HCT116 (cell line): ENCODE measurements at regions not wholly inside any gene's neighbourhood (a gene's known extent, or its start where the extent isn't known, plus 50 kb on each side); places are given as distances from the start of the nearest gene placed in this dataset.

ENCODE experiments used
- ATAC-seq: fragments of 200-7000 bp; cut with Tn5 transposase; 2 replicates; pipeline ENCODE4 v1.9.1; 2020; ENCODE audit warnings: mild to moderate bottlenecking, moderate library complexity
- BruUV-seq: library from RNA; stranded (reverse); fragments of 400-500 nt; replicated peaks from 2 replicates; lab custom pipeline; 2021; lab: Mats Ljungman, UMichigan
- CTCF ChIA-PET: fragments of 300-600 bp; sonication (Branson Sonifier 250); formaldehyde crosslinking; loops from one replicate; lab custom pipeline; 2021; ENCODE audit warnings: antibody characterized with exemption; lab: Charles Lee
- POLR2A ChIA-PET: fragments of 300-600, 350-600 bp; sonication (Branson Sonifier 250); formaldehyde crosslinking; loops from one replicate; lab custom pipeline; 2021; ENCODE audit warnings: antibody characterized with exemption; lab: Charles Lee
- RAD21 ChIA-PET, 2 experiments: fragments of 300-600 bp; sonication (Branson Sonifier 250); formaldehyde crosslinking; loops; one replicate each; lab custom pipeline; 2023; ENCODE audit warnings: low total read pairs in 2 of 2; ENCODE audit not compliant: uncharacterized antibody in 2 of 2, unreplicated experiment in 2 of 2, low non-redundant PET in 1 of 2; lab: Charles Lee
- DNase-seq: peaks from one replicate; pipeline ENCODE4 v3.0.0-alpha.2; 2010; ENCODE audit warnings: low read depth, low spot score
- H2AFZ ChIP-seq: fragments of 200-600 bp; shearing (Covaris generic), sonication (generic); 2 replicates; pipeline ENCODE4 v1.6.1; 2017; ENCODE audit warnings: low read depth, mixed run types, mixed read lengths, antibody characterized with exemption, low read length; ENCODE audit not compliant: poor library complexity, severe bottlenecking
- H3K27ac ChIP-seq: 2 replicates; pipeline ENCODE4 v1.5.1; 2012; ENCODE audit warnings: low read depth, low read length
- H3K27me3 ChIP-seq: fragments of 200-600 bp; sonication (generic); 2 replicates; pipeline ENCODE4 v1.6.1; 2016; ENCODE audit warnings: mixed run types, low read length, mixed read lengths; ENCODE audit not compliant: insufficient read depth
- H3K36me3 ChIP-seq, 2 experiments: fragments of 200-500 bp in 1 of 2; fragments of 200-600 bp in 1 of 2; sonication (Bioruptor generic) in 1 of 2; sonication (generic) in 1 of 2; 2 replicates each; pipeline versions ENCODE4 v1.5.1 to v1.6.1; 2014 to 2016; ENCODE audit warnings: low read length in 2 of 2, inconsistent platforms in 1 of 2, mixed read lengths in 1 of 2, mixed run types in 1 of 2; ENCODE audit not compliant: insufficient read depth in 2 of 2, control insufficient read depth in 1 of 2
- H3K4me1 ChIP-seq, 2 experiments: fragments of 200-600 bp in 1 of 2; sonication (generic) in 1 of 2; 2 replicates each; pipeline versions ENCODE4 v1.5.1 to v1.6.1; 2012 to 2017; ENCODE audit warnings: low read length in 2 of 2, inconsistent platforms in 1 of 2, mild to moderate bottlenecking in 1 of 2, mixed read lengths in 1 of 2, mixed run types in 1 of 2, moderate library complexity in 1 of 2; ENCODE audit not compliant: insufficient read depth in 2 of 2, control insufficient read depth in 1 of 2
- H3K4me2 ChIP-seq: fragments of 200-600 bp; sonication (generic); 2 replicates; pipeline ENCODE4 v1.6.1; 2017; ENCODE audit warnings: mixed run types, low read length, mixed read lengths
- H3K4me3 ChIP-seq, 2 experiments: fragments of 200-600 bp in 1 of 2; sonication (generic) in 1 of 2; replicated peaks in 1 of 2; 2 replicates each; pipeline ENCODE4 v1.5.1; 2011 to 2016; ENCODE audit warnings: low read length in 2 of 2, control low read depth in 1 of 2, low read depth in 1 of 2, mild to moderate bottlenecking in 1 of 2, mixed read lengths in 1 of 2, mixed run types in 1 of 2
- H3K79me2 ChIP-seq: fragments of 200-600 bp; sonication (generic); 2 replicates; pipeline ENCODE4 v1.6.1; 2017; ENCODE audit warnings: mild to moderate bottlenecking, mixed run types, low read length, moderate library complexity, mixed read lengths; ENCODE audit not compliant: insufficient read depth
- H3K9ac ChIP-seq: fragments of 200-600 bp; sonication (generic); 2 replicates; pipeline ENCODE4 v1.6.1; 2016; ENCODE audit warnings: low read length, mixed read lengths
- H3K9me2 ChIP-seq: fragments of 200-600 bp; sonication (generic), shearing (Covaris generic); 2 replicates; pipeline ENCODE4 v1.6.1; 2017; ENCODE audit warnings: mixed run types, mild to moderate bottlenecking, moderate library complexity; ENCODE audit not compliant: insufficient read depth
- H3K9me3 ChIP-seq, 2 experiments: fragments of 200-500 bp in 1 of 2; fragments of 200-600 bp in 1 of 2; sonication (Bioruptor generic) in 1 of 2; sonication (generic) in 1 of 2; 2 replicates each; pipeline ENCODE4 v1.6.1; 2014 to 2017; ENCODE audit warnings: low read length in 2 of 2, mixed read lengths in 2 of 2, inconsistent platforms in 1 of 2, low read depth in 1 of 2, mild to moderate bottlenecking in 1 of 2, mixed run types in 1 of 2, moderate library complexity in 1 of 2; ENCODE audit not compliant: control insufficient read depth in 1 of 2, insufficient read depth in 1 of 2
- H4K20me1 ChIP-seq: fragments of 200-600 bp; sonication (generic), shearing (Covaris generic); 2 replicates; pipeline ENCODE4 v1.6.1; 2017; ENCODE audit warnings: mixed run types, mild to moderate bottlenecking, moderate library complexity; ENCODE audit not compliant: insufficient read depth
- CEBPB ChIP-seq: IDR thresholded peaks from 2 replicates; pipeline ENCODE4 v1.6.1; 2012; ENCODE audit warnings: low read depth
- CTCF ChIP-seq, 3 experiments: fragments of 200-600 bp in 1 of 3; sonication (generic) in 1 of 3; IDR thresholded peaks in 2 of 3; conservative IDR thresholded peaks in 1 of 3; 2 replicates each; pipeline ENCODE4 v1.5.1; 2012 to 2017; ENCODE audit warnings: low read depth in 2 of 3, low read length in 2 of 3, antibody characterized with exemption in 1 of 3, borderline replicate concordance in 1 of 3, control low read depth in 1 of 3, mild to moderate bottlenecking in 1 of 3, mixed read lengths in 1 of 3, mixed run types in 1 of 3, moderate library complexity in 1 of 3; ENCODE audit not compliant: insufficient read depth in 1 of 3
- ELF1 ChIP-seq: IDR thresholded peaks from 2 replicates; pipeline ENCODE4 v1.6.1; 2012; ENCODE audit warnings: low read depth, borderline replicate concordance
- MAX ChIP-seq: IDR thresholded peaks from 2 replicates; pipeline ENCODE4 v1.6.1; 2012
- POLR2A ChIP-seq: IDR thresholded peaks from 2 replicates; pipeline ENCODE4 v1.7.0; 2011; ENCODE audit warnings: borderline replicate concordance; ENCODE audit not compliant: insufficient read depth, insufficient read length; ENCODE audit errors: extremely low read depth
- SP1 ChIP-seq: IDR thresholded peaks from 2 replicates; pipeline ENCODE4 v1.6.1; 2012; ENCODE audit warnings: low read depth
- SRF ChIP-seq: IDR thresholded peaks from 2 replicates; pipeline ENCODE4 v1.6.1; 2012; ENCODE audit warnings: low read depth
- ZBTB33 ChIP-seq: IDR thresholded peaks from 2 replicates; pipeline ENCODE4 v1.6.1; 2011; ENCODE audit warnings: mild to moderate bottlenecking, low read length, moderate library complexity; ENCODE audit not compliant: insufficient replicate concordance; ENCODE audit errors: extremely low read depth
- intact Hi-C: fragments of 100-400 bp; cut with micrococcal nuclease; formaldehyde crosslinking; loops from 2 replicates; pipeline ENCODE4 v1.10.0; 2022

- H3K4me1 ChIP-seq = no peaks in the 10 kb centered on the region
- H4K20me1 ChIP-seq = no peaks in the 10 kb centered on the region
- no peaks in the 10 kb centered on the region for H3K27me3 ChIP-seq
- no peaks in the 10 kb centered on the region for H3K9me3 ChIP-seq
- H3K36me3 ChIP-seq = no peaks in the 10 kb centered on the region
- H3K27ac ChIP-seq = no peak overlapping the region
- RAD21 ChIA-PET = no interaction called here
- no TSS peak for BruUV-seq
- CTCF ChIA-PET = no interaction called here
- no peak for ATAC-seq
- H3K4me2 ChIP-seq = no peak overlapping the region
- intact Hi-C loops = no loop called here
- POLR2A ChIA-PET = no interaction called here
- H3K79me2 ChIP-seq = no peaks in the 10 kb centered on the region
- no peak overlapping the region for H3K9ac ChIP-seq
- TF ChIP-seq MAX (no peak), POLR2A (no peak), CTCF (IDR thresholded peaks at IDR 0.05 in 2 of 3, conservative IDR thresholded peaks at IDR 0.05 in 1 of 3; ENCODE audit: borderline replicate concordance in 1 of 3, insufficient read depth in 1 of 3, low read depth in 2 of 3, low read length in 2 of 3) (no peak), CEBPB (no peak), ELF1 (no peak), ZBTB33 (no peak), SRF (no peak), SP1 (no peak)
- no peak overlapping the region for H3K4me3 ChIP-seq
- H3K9me2 ChIP-seq = no peaks in the 10 kb centered on the region
- DNase-seq = no peak
- H2AFZ ChIP-seq = no peak overlapping the region
These were observed 76.0 kb downstream of the TEX13C start for GRCh38 chrX:125395626-125396025.
